HCT116 (cell line): ENCODE measurements at regions not wholly inside any gene's neighbourhood (a gene's known extent, or its start where the extent isn't known, plus 50 kb on each side); places are given as distances from the start of the nearest gene placed in this dataset.

Source experiments
- CEBPB ChIP-seq: IDR thresholded peaks from 2 replicates; pipeline ENCODE4 v1.6.1; 2012; ENCODE audit warnings: low read depth
- EGR1 ChIP-seq: IDR thresholded peaks from 2 replicates; pipeline ENCODE4 v1.6.1; 2012; ENCODE audit warnings: low read depth
- EZH2 ChIP-seq: fragments of 200-600 bp; sonication (generic); IDR thresholded peaks from 2 replicates; pipeline ENCODE4 v1.6.1; 2017; ENCODE audit warnings: antibody characterized with exemption, mixed run types
- EZH2phosphoT487 ChIP-seq: fragments of 200-600 bp; IDR thresholded peaks from 2 replicates; pipeline ENCODE4 v1.6.1; 2018; ENCODE audit warnings: antibody characterized with exemption, borderline replicate concordance
- POLR2A ChIP-seq: IDR thresholded peaks from 2 replicates; pipeline ENCODE4 v1.7.0; 2011; ENCODE audit warnings: borderline replicate concordance; ENCODE audit not compliant: insufficient read depth, insufficient read length; ENCODE audit errors: extremely low read depth
- POLR2AphosphoS5 ChIP-seq: IDR thresholded peaks from 2 replicates; pipeline ENCODE4 v1.6.1; 2011; ENCODE audit warnings: mild to moderate bottlenecking, low read depth, low read length, moderate library complexity
- RAD21 ChIP-seq: IDR thresholded peaks from 2 replicates; pipeline ENCODE4 v1.6.1; 2012; ENCODE audit warnings: low read depth, mild to moderate bottlenecking
- SIN3A ChIP-seq: IDR thresholded peaks from 2 replicates; pipeline ENCODE4 v1.6.1; 2012; ENCODE audit warnings: low read depth
- SP1 ChIP-seq: IDR thresholded peaks from 2 replicates; pipeline ENCODE4 v1.6.1; 2012; ENCODE audit warnings: low read depth
- SRF ChIP-seq: IDR thresholded peaks from 2 replicates; pipeline ENCODE4 v1.6.1; 2012; ENCODE audit warnings: low read depth
- YY1 ChIP-seq: IDR thresholded peaks from 2 replicates; pipeline ENCODE4 v1.6.1; 2011; ENCODE audit warnings: low read length, low read depth, moderate library complexity, mild to moderate bottlenecking; ENCODE audit not compliant: insufficient replicate concordance; ENCODE audit errors: extremely low read depth
- ZNF274 ChIP-seq: fragments of 200-500 bp; sonication (Bioruptor generic); IDR thresholded peaks from 2 replicates; pipeline ENCODE4 v1.6.1; 2014; ENCODE audit warnings: mild to moderate bottlenecking, low read depth, low read length, inconsistent platforms
- TF ChIP-seq, protein P1 (sequence below), 3 experiments: fragments of 200-600 bp in 1 of 3; sonication (generic) in 1 of 3; IDR thresholded peaks in 2 of 3; conservative IDR thresholded peaks in 1 of 3; 2 replicates each; pipeline ENCODE4 v1.5.1; 2012 to 2017; ENCODE audit warnings: low read depth in 2 of 3, low read length in 2 of 3, antibody characterized with exemption in 1 of 3, borderline replicate concordance in 1 of 3, control low read depth in 1 of 3, mild to moderate bottlenecking in 1 of 3, mixed read lengths in 1 of 3, mixed run types in 1 of 3, moderate library complexity in 1 of 3; ENCODE audit not compliant: insufficient read depth in 1 of 3
- TF ChIP-seq, protein P2 (sequence below): IDR thresholded peaks from 2 replicates; pipeline ENCODE4 v1.6.1; 2012

DNA sequence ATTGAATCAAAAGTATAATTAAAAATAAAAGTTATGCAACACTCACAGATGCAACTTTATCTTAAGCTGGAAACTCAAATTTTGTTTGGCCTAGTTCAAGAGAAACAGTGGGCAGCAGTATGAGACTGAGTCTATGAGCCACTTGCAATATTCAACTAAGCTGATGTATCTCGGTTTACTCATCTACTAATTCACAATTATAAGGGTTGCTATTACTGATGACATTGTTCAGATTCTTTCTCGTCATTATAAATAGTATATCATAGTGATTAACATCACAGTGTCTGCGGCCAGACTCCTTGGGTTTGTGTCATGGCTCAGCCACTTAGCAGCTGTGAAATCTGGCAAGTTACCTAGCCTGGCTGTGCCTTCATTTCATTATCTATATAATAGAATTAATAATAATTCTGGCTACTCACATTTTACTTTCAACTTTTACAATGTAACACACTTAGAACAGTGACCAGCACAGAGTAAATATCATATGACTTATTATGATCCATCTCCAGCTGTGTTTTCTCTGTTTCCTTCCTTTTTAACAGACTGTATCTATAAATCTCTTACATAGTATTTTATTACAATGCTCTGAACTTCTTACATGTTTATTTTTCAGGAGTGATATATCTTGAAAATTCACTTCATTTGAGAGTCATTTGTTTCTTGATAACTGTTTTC, 194.3 kb upstream of the RGS18 start:
- TF ChIP-seq SRF = no peak
- TF ChIP-seq POLR2A = no peak
- TF ChIP-seq, protein P1, sequence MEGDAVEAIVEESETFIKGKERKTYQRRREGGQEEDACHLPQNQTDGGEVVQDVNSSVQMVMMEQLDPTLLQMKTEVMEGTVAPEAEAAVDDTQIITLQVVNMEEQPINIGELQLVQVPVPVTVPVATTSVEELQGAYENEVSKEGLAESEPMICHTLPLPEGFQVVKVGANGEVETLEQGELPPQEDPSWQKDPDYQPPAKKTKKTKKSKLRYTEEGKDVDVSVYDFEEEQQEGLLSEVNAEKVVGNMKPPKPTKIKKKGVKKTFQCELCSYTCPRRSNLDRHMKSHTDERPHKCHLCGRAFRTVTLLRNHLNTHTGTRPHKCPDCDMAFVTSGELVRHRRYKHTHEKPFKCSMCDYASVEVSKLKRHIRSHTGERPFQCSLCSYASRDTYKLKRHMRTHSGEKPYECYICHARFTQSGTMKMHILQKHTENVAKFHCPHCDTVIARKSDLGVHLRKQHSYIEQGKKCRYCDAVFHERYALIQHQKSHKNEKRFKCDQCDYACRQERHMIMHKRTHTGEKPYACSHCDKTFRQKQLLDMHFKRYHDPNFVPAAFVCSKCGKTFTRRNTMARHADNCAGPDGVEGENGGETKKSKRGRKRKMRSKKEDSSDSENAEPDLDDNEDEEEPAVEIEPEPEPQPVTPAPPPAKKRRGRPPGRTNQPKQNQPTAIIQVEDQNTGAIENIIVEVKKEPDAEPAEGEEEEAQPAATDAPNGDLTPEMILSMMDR (IDR thresholded peaks at IDR 0.05 in 2 of 3, conservative IDR thresholded peaks at IDR 0.05 in 1 of 3; ENCODE audit: borderline replicate concordance in 1 of 3, insufficient read depth in 1 of 3, low read depth in 2 of 3, low read length in 2 of 3) = no peak
- no peak for TF ChIP-seq EGR1
- no peak for TF ChIP-seq ZNF274
- TF ChIP-seq EZH2phosphoT487 = no peak
- no peak for TF ChIP-seq CEBPB
- TF ChIP-seq POLR2AphosphoS5 = no peak
- TF ChIP-seq RAD21 = no peak
- no peak for TF ChIP-seq SP1
- TF ChIP-seq SIN3A = no peak
- TF ChIP-seq YY1 = no peak
- no peak for TF ChIP-seq EZH2
- TF ChIP-seq, protein P2, sequence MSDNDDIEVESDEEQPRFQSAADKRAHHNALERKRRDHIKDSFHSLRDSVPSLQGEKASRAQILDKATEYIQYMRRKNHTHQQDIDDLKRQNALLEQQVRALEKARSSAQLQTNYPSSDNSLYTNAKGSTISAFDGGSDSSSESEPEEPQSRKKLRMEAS = no peak
